Liver (tissue), 3 donors: ENCODE measurements at regions not wholly inside any gene's neighbourhood (a gene's known extent, or its start where the extent isn't known, plus 50 kb on each side); places are given as distances from the start of the nearest gene placed in this dataset.

Source experiments
- ATF3 ChIP-seq: IDR thresholded peaks from 2 replicates; pipeline ENCODE4 v1.6.1; 2016; ENCODE audit warnings: antibody characterized with exemption
- CTCF ChIP-seq: fragments of 150-350 bp; IDR thresholded peaks from 2 replicates; pipeline ENCODE4 v1.5.1; 2017; ENCODE audit warnings: improper control_type of control experiment, low read depth, low read length; ENCODE audit not compliant: missing input control
- EGR1 ChIP-seq, 2 donors: IDR thresholded peaks; 2 replicates each; pipeline ENCODE4 v1.6.1; 2016 to 2018; ENCODE audit warnings: antibody characterized with exemption in 2 of 2, low read depth in 2 of 2
- GABPA ChIP-seq, 2 donors: IDR thresholded peaks in 1 of 2; conservative IDR thresholded peaks in 1 of 2; 2 replicates each; pipeline ENCODE4 v1.6.1; 2016; ENCODE audit warnings: antibody characterized with exemption in 2 of 2, mild to moderate bottlenecking in 1 of 2, moderate library complexity in 1 of 2
- HNF4A ChIP-seq, 2 donors: conservative IDR thresholded peaks; 2 replicates each; pipeline ENCODE4 v1.6.1; 2016; ENCODE audit warnings: antibody characterized with exemption in 2 of 2, mild to moderate bottlenecking in 2 of 2
- HNF4G ChIP-seq: IDR thresholded peaks from 2 replicates; pipeline ENCODE4 v1.6.1; 2016; ENCODE audit warnings: antibody characterized with exemption
- JUND ChIP-seq, 2 donors: IDR thresholded peaks; 2 replicates each; pipeline ENCODE4 v1.6.1; 2016; ENCODE audit warnings: antibody characterized with exemption in 2 of 2
- MAX ChIP-seq: IDR thresholded peaks from 2 replicates; pipeline ENCODE4 v1.6.1; 2016; ENCODE audit warnings: antibody characterized with exemption
- NR2F2 ChIP-seq: IDR thresholded peaks from 2 replicates; pipeline ENCODE4 v1.6.1; 2016; ENCODE audit warnings: antibody characterized with exemption
- RAD21 ChIP-seq, 2 donors: IDR thresholded peaks; 2 replicates each; pipeline ENCODE4 v1.6.1; 2016; ENCODE audit warnings: antibody characterized with exemption in 2 of 2, mild to moderate bottlenecking in 2 of 2
- SP1 ChIP-seq: IDR thresholded peaks from 2 replicates; pipeline ENCODE4 v1.6.1; 2018; ENCODE audit warnings: antibody characterized with exemption, mild to moderate bottlenecking
- TAF1 ChIP-seq: conservative IDR thresholded peaks from 2 replicates; pipeline ENCODE4 v1.6.1; 2016; ENCODE audit warnings: antibody characterized with exemption, mild to moderate bottlenecking
- YY1 ChIP-seq: IDR thresholded peaks from 2 replicates; pipeline ENCODE4 v1.6.1; 2016; ENCODE audit warnings: antibody characterized with exemption, mild to moderate bottlenecking
- TF ChIP-seq, protein P1 (sequence below): IDR thresholded peaks from 2 replicates; pipeline ENCODE4 v1.6.1; 2016; ENCODE audit warnings: antibody characterized with exemption, mild to moderate bottlenecking
- donor health status: healthy.
- donor health status: healthy.

GRCh38 chr7:131094685-131095084 lies 233.0 kb upstream of the MKLN1 start:
- TF ChIP-seq CTCF (no peak), RAD21 (IDR thresholded peaks at IDR 0.05) (no peak), MAX (no peak), NR2F2 (no peak), HNF4A (conservative IDR thresholded peaks at IDR 0.05) (no peak), ATF3 (no peak), EGR1 (IDR thresholded peaks at IDR 0.05; ENCODE audit: low read depth in 2 of 2) (no peak), YY1 (no peak), JUND (IDR thresholded peaks at IDR 0.05) (no peak), HNF4G (no peak), SP1 (no peak), TAF1 (no peak), GABPA (IDR thresholded peaks at IDR 0.05 in 1 of 2, conservative IDR thresholded peaks at IDR 0.05 in 1 of 2) (no peak)
- TF ChIP-seq, protein P1, sequence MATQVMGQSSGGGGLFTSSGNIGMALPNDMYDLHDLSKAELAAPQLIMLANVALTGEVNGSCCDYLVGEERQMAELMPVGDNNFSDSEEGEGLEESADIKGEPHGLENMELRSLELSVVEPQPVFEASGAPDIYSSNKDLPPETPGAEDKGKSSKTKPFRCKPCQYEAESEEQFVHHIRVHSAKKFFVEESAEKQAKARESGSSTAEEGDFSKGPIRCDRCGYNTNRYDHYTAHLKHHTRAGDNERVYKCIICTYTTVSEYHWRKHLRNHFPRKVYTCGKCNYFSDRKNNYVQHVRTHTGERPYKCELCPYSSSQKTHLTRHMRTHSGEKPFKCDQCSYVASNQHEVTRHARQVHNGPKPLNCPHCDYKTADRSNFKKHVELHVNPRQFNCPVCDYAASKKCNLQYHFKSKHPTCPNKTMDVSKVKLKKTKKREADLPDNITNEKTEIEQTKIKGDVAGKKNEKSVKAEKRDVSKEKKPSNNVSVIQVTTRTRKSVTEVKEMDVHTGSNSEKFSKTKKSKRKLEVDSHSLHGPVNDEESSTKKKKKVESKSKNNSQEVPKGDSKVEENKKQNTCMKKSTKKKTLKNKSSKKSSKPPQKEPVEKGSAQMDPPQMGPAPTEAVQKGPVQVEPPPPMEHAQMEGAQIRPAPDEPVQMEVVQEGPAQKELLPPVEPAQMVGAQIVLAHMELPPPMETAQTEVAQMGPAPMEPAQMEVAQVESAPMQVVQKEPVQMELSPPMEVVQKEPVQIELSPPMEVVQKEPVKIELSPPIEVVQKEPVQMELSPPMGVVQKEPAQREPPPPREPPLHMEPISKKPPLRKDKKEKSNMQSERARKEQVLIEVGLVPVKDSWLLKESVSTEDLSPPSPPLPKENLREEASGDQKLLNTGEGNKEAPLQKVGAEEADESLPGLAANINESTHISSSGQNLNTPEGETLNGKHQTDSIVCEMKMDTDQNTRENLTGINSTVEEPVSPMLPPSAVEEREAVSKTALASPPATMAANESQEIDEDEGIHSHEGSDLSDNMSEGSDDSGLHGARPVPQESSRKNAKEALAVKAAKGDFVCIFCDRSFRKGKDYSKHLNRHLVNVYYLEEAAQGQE, result no peak
